ENCODE measurements at regions not wholly inside any gene's neighbourhood (a gene's known extent, or its start where the extent isn't known, plus 50 kb on each side); places are given as distances from the start of the nearest gene placed in this dataset.

DNA sequence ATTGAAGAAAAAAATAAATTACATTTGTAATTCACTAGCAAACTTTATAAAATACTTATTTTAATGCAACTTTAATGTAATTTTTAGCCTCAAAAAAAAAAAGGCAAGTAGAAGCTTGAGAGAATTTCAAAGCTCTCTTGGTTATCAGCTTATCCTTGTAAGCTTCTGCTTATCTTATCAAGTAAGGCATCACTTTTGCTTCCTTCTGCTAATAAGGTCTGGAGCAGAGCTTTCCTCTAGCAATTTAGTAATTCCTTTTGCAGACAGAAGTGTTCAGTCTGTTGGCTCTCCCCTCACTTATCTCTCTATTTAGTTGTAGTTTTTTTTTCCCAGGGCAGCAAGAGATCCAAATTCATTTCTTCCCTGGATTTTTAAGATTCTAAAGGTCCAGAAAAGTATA is 525.0 kb downstream of the ISL1 start:
- no peak for DNase-seq (ENCODE audit: low spot score)

- DNase-seq (ENCODE audit: low spot score): no peak
These were observed 561.4 kb downstream of the ISL1 start for GRCh38 chr5:51944500-51945125.

GRCh38 chr5:51958473-51958872 is 575.2 kb downstream of the ISL1 start:
- no peak for DNase-seq (ENCODE audit: low spot score)

- peak; percentile 55 for DNase-seq (ENCODE audit: low spot score)
These were observed 577.4 kb downstream of the ISL1 start for GRCh38 chr5:51960617-51961121.

DNA sequence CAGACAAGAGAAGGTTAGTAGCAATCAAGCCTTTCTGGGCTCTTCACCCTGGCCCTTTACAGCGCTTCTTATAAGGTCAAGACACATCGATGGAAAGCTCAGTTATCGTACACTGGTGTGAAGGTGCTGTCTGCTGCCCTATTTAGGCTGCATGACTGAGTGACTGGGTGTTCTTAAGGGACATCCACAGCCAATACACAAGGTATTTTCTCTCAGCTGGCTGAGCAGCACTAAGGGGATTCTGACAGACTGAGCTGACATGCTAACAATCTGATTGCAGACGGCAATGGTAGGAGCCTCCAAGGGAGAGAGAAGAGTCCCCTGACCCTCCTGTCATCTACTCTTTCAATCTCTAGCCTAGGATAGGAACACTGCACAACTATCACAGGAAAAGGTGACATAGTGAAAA is 577.9 kb downstream of the ISL1 start:
- DNase-seq (ENCODE audit: low spot score): no peak

- no peak for DNase-seq (ENCODE audit: low spot score)
These were observed 585.5 kb downstream of the ISL1 start for GRCh38 chr5:51968756-51969155.

DNA sequence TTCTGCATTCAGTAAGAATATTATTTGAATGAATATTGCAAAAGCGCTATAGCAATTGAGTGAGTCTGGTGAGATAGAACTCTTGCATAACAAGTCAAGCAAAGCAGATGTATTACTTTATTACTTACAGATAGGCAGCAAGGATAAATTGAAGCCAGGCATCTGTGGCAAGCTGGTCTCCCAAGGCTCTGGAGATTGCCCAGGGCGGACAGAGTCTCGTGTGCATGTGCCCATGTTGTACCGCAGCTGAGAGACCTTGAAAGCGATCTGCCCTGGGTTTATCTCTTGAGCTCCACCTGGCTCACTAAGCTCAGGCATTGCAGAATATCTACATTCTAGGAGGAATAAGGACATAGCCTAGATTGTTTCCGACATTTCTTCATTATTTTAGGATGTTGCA is 591.6 kb downstream of the ISL1 start:
- DNase-seq (ENCODE audit: low spot score): no peak

GRCh38 chr5:51977014-51977413 is 593.8 kb downstream of the ISL1 start:
- DNase-seq (ENCODE audit: low spot score): no peak

DNA sequence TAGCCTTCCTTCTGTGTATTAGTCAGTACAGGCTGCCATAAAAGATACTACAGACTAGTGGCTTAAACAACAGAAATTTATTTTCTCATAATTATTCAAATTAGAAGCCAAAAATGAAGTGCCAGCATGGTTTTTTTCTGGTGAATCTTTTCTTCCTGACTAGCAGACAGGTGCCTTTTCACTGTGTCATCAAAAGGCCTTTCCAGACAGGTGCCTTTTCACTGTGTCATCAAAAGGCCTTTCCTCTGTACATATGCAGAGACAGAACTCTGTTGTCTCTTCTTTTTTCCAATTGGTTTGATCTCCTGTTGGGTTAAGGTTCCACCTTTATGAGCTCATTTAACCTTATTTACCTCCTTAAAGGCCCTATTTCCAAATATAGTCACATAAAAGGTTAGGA is 599.9 kb downstream of the ISL1 start:
- no peak for DNase-seq (ENCODE audit: low spot score)

- no peak for DNase-seq (ENCODE audit: low spot score)
These were observed 603.5 kb downstream of the ISL1 start for GRCh38 chr5:51986733-51987132.

DNA sequence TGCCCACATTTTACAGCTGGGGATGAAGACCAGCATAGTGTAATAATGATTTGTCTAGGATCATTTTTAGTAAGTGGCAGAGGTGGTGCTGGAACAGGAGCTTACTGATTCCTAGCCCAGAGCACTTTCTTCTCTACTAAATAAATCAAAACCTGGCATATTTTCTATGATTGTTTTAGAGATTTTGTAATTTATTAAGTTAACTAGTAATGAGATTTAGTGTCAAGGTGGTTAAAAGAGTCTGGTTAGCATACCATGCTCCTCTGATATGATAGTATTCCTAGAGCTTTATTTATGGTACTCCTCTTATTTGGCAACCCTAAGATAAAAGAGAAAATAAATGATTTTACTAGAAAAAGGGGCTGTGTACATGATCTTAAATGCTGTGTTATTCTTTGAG is 604.0 kb downstream of the ISL1 start:
- no peak for DNase-seq (ENCODE audit: low spot score)

GRCh38 chr5:51987669-51988209 is 604.5 kb downstream of the ISL1 start:
- DNase-seq (ENCODE audit: low spot score): no peak

DNA sequence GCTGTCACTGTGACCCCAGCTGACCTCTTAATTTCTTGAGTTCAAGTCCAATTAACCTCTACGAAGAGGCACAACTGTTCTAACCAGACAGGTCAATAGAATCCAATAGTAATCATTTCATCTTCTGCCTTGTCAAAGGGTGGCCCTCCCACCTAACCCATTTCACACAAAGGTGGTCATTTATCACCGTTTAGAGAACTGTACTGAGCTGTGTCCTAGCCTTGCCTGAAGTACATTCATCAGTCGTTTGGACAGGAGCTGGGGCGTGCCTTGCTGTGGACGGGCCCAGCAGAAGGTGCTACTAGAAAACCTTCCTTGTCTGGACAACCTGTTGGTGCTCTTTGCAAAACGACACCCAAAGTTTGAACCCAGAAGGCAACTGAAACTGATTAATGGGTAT is 605.4 kb downstream of the ISL1 start:
- no peak for DNase-seq (ENCODE audit: low spot score)

- DNase-seq (ENCODE audit: low spot score): no peak
These were observed 607.0 kb downstream of the ISL1 start for GRCh38 chr5:51990241-51990640.

DNA sequence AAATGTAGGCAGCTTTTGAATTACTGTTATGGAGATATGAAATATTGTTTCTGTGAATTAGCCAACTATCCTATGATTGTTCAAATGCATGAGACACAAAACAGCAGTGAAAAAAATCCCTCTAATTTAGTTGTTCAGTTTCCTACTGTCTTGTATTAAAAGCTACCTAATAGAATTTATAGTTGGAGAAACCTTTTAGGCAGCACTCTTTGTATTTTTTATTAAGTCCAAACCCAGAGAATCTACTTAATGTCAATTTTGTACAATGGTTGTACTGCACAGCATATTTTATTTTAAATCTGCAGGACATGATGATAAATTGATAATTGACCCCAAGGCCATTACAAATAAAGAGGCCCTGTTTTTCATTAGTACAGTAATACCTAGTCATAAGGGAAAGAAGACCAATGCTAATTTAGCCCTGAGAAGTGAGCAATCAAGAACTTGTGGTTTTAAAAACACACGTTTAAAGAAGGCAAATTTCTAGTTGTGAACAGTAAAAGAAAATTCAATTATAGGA is 607.5 kb downstream of the ISL1 start:
- no peak for DNase-seq (ENCODE audit: low spot score)

GRCh38 chr5:51991940-51992339 is 608.7 kb downstream of the ISL1 start:
- DNase-seq (ENCODE audit: low spot score): no peak

- no peak for DNase-seq (ENCODE audit: low spot score)
These were observed 612.6 kb downstream of the ISL1 start for GRCh38 chr5:51995773-51996306.

GRCh38 chr5:51996356-51996861 is 613.2 kb downstream of the ISL1 start:
- DNase-seq (ENCODE audit: low spot score): no peak

GRCh38 chr5:51997500-51997899 is 614.3 kb downstream of the ISL1 start:
- DNase-seq (ENCODE audit: low spot score): no peak

DNA sequence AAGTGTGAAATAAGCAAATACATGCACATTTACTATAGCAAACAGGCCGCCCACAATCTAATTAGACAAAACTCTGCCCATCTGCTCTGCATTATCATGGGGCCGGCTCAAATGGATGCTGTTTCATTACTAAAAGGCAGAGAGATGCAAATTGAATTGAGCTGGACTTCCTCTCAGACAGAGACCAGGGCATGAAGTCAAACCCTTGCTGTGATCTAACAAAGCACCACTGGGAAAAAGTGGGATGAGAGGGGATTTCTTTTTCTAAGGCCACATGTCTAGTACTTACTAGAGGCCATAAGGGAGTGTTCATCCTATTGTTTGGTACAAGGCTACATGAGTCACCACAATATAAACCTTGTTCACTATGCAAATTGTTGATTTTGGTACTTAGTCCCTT is 614.7 kb downstream of the ISL1 start:
- no peak for DNase-seq (ENCODE audit: low spot score)

- DNase-seq (ENCODE audit: low spot score): peak; percentile 70
These were observed 624.1 kb downstream of the ISL1 start for GRCh38 chr5:52007230-52007858.

- no peak for DNase-seq (ENCODE audit: low spot score)
These were observed 627.2 kb downstream of the ISL1 start for GRCh38 chr5:52010454-52010853.

DNA sequence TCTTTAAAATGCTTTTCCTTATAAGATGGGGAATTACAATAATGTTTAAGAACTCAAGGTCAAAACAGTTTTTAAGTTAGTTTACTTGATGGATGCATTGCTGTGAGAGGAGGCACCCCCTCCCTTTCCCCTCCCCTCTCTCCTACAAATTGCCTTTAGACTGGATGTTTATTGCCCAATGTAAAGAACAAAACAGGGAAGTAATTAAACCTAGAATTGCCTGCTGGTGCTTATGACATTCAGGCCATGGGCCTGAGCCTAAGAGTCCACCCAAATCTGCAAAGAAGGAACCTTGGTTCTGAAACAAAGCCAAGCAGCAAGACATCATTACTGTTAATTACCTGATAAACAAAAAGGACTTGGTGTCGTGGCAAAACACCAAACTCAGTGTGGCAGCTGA is 630.3 kb downstream of the ISL1 start:
- DNase-seq (ENCODE audit: low spot score): no peak
